Activated naive CD4-positive, alpha-beta T cell treated with anti-CD3 and anti-CD28 coated beads, Interleukin-2, amount 50 U/mL, for 24 hours (primary cell): ENCODE measurements at regions not wholly inside any gene's neighbourhood (a gene's known extent, or its start where the extent isn't known, plus 50 kb on each side); places are given as distances from the start of the nearest gene placed in this dataset.

Experiments used
- H3K27ac Mint-ChIP-seq: one replicate; pipeline ENCODE4 v1.8.0; 2021; ENCODE audit warnings: mild to moderate bottlenecking, mixed read lengths
- H3K27me3 Mint-ChIP-seq: one replicate; pipeline ENCODE4 v1.8.0; 2021; ENCODE audit warnings: mixed read lengths
- H3K36me3 Mint-ChIP-seq: one replicate; pipeline ENCODE4 v1.8.0; 2021; ENCODE audit warnings: mixed read lengths
- H3K4me1 Mint-ChIP-seq: one replicate; pipeline ENCODE4 v1.8.0; 2021; ENCODE audit warnings: mixed read lengths
- H3K4me3 Mint-ChIP-seq: one replicate; pipeline ENCODE4 v1.8.0; 2021; ENCODE audit warnings: mild to moderate bottlenecking, mixed read lengths
- H3K9me3 Mint-ChIP-seq: one replicate; pipeline ENCODE4 v1.8.0; 2021; ENCODE audit warnings: mixed read lengths

- no peaks in the 10 kb centered on the region for H3K9me3 Mint-ChIP-seq
- H3K27ac Mint-ChIP-seq = no peak overlapping the region
- no peak overlapping the region for H3K4me3 Mint-ChIP-seq
- no peaks in the 10 kb centered on the region for H3K4me1 Mint-ChIP-seq
- H3K36me3 Mint-ChIP-seq = no peaks in the 10 kb centered on the region
- H3K27me3 Mint-ChIP-seq = peaks cover 1% of the 10 kb centered on the region
Observed at GRCh38 chr16:73323880-73324279, 276.0 kb upstream of the ZFHX3 start.

DNA sequence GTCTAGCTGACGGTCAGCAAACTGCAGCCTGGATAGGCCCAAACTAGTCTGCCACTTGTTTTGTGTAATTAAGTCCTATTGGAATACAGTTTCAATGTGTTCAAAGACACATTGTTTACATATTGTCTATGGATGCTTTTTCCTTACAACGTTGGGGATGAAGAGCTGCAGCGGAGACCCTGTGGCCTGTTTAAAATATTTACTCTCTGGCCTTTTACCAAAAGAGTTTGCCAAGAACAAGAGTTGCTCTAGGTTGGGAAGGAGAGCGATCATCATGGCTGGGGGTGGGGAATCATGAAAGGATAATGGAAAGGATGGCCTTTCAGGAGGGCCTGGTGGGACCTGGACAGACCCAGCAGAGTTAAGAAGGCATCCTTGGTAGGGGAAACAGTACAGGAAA lies 274.9 kb upstream of the ZFHX3 start:
- Mint-ChIP-seq H3K9me3 (no peaks in the 10 kb centered on the region), H3K36me3 (no peaks in the 10 kb centered on the region), H3K4me1 (no peaks in the 10 kb centered on the region), H3K27ac (no peak overlapping the region), H3K27me3 (peaks cover 1% of the 10 kb centered on the region), H3K4me3 (no peak overlapping the region)

GRCh38 chr16:73321853-73322252 lies 273.9 kb upstream of the ZFHX3 start:
- H3K4me1 Mint-ChIP-seq = no peaks in the 10 kb centered on the region
- H3K9me3 Mint-ChIP-seq = no peaks in the 10 kb centered on the region
- no peaks in the 10 kb centered on the region for H3K36me3 Mint-ChIP-seq
- no peak overlapping the region for H3K4me3 Mint-ChIP-seq
- H3K27ac Mint-ChIP-seq = no peak overlapping the region
- peaks cover 1% of the 10 kb centered on the region for H3K27me3 Mint-ChIP-seq

- Mint-ChIP-seq H3K27me3 (peaks cover 1% of the 10 kb centered on the region), H3K27ac (no peak overlapping the region), H3K9me3 (no peaks in the 10 kb centered on the region), H3K36me3 (no peaks in the 10 kb centered on the region), H3K4me3 (no peak overlapping the region), H3K4me1 (no peaks in the 10 kb centered on the region)
Observed at GRCh38 chr16:73319737-73320136, 271.8 kb upstream of the ZFHX3 start.

DNA sequence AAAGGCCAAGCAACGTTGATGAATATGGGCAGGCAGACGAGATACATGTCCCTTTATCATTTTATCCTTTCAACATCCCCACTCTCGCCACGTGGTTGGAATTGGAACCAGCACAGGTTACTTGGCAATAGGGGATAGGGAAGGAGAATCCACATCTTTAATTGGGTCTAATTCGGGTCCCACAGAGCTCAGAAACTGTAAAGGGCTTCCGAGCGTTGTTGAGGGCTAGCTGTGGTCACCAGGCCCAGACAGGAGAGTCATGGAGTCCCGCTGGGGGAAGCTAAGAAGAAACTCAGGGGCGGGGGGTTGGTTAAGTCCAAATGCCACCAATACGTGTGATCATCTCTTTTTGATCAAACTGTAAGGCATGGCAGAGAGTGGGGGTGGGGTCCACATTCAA lies 271.3 kb upstream of the ZFHX3 start:
- H3K4me1 Mint-ChIP-seq = no peaks in the 10 kb centered on the region
- H3K4me3 Mint-ChIP-seq = no peak overlapping the region
- no peak overlapping the region for H3K27ac Mint-ChIP-seq

GRCh38 chr16:73317321-73317857 lies 269.5 kb upstream of the ZFHX3 start:
- Mint-ChIP-seq H3K36me3 (no peaks in the 10 kb centered on the region), H3K27ac (no peak overlapping the region), H3K4me3 (no peak overlapping the region), H3K9me3 (no peaks in the 10 kb centered on the region), H3K4me1 (no peaks in the 10 kb centered on the region), H3K27me3 (peaks cover 1% of the 10 kb centered on the region)

More for the DNA sequence above, 271.3 kb upstream of the ZFHX3 start:
- Mint-ChIP-seq H3K27me3 (peaks cover 1% of the 10 kb centered on the region), H3K9me3 (no peaks in the 10 kb centered on the region), H3K36me3 (no peaks in the 10 kb centered on the region)

DNA sequence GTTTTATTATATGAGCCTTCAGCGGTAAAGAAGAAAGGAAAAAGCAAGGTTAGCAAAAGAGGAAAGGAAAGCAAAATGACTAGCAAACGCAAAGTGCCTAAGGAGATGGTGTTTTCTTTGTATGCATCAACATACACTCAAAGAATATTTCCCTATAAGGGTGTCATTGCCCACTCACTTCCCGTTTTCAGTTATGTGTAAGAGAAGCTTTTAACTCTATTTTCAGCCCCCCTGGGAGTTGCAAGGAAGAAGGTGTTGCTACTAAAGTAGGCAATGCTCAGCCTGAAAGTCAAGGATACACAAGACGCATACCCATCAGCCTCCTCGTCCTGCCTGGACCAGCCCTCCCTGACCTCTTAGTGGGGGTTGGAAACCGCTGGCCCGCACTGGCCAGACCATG lies 267.7 kb upstream of the ZFHX3 start:
- no peak overlapping the region for H3K4me3 Mint-ChIP-seq
- H3K4me1 Mint-ChIP-seq = no peaks in the 10 kb centered on the region
- no peaks in the 10 kb centered on the region for H3K9me3 Mint-ChIP-seq
- H3K27me3 Mint-ChIP-seq = no peaks in the 10 kb centered on the region
- no peak overlapping the region for H3K27ac Mint-ChIP-seq
- H3K36me3 Mint-ChIP-seq = no peaks in the 10 kb centered on the region

- no peaks in the 10 kb centered on the region for H3K4me1 Mint-ChIP-seq
- no peak overlapping the region for H3K27ac Mint-ChIP-seq
- H3K9me3 Mint-ChIP-seq = no peaks in the 10 kb centered on the region
- H3K4me3 Mint-ChIP-seq = no peak overlapping the region
- no peaks in the 10 kb centered on the region for H3K36me3 Mint-ChIP-seq
- H3K27me3 Mint-ChIP-seq = no peaks in the 10 kb centered on the region
Observed at GRCh38 chr16:73313950-73314349, 266.0 kb upstream of the ZFHX3 start.

- Mint-ChIP-seq H3K36me3 (no peaks in the 10 kb centered on the region), H3K27me3 (no peaks in the 10 kb centered on the region), H3K4me1 (no peaks in the 10 kb centered on the region), H3K9me3 (no peaks in the 10 kb centered on the region), H3K27ac (no peak overlapping the region), H3K4me3 (no peak overlapping the region)
Observed at GRCh38 chr16:73311857-73312723, 264.2 kb upstream of the ZFHX3 start.

DNA sequence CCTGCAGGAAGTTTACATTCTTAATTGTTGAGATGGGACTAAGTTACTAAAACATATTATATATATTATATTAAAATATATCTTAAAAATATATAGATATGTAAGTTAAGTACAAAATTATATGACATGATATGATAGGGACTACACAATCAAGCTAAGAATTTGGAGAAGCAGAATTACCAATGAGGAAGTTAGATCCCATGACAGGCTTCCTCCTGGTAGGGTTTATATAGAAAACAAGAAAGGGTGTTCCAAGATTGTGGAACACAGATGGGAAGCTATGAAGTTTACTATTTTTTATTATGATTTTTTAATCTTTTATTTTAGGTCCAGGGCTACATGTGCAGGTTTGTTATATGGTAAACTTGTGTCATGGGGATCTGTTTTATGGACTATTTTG lies 260.8 kb upstream of the ZFHX3 start:
- no peak overlapping the region for H3K27ac Mint-ChIP-seq

DNA sequence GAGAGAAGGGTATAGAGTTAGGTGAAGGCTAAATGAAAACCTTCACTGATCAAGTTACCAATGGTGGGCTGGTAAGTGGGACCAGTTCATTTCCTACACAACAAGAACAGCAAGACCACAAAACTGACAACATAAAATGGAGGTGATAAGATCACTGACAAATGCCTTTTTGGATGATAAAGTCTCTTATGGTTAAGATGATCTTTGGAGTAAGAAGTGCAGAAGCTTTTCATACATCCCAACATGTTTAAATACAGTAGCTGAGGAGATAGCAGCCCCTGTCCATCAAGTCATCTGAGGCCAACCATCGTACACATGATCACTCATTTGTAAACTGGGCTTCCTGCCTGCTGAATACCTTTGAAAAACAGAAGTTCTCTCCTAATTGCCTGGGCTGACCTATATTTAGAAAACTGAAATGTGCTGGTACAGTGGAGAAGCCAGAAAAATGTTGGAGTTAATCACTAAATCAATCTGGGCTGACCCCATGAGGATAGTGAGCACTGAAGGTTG lies 259.0 kb upstream of the ZFHX3 start:
- Mint-ChIP-seq H3K27me3 (no peaks in the 10 kb centered on the region), H3K4me3 (no peak overlapping the region), H3K27ac (no peak overlapping the region), H3K4me1 (no peaks in the 10 kb centered on the region), H3K36me3 (no peaks in the 10 kb centered on the region), H3K9me3 (no peaks in the 10 kb centered on the region)

More for the DNA sequence above, 260.8 kb upstream of the ZFHX3 start:
- Mint-ChIP-seq H3K36me3 (no peaks in the 10 kb centered on the region), H3K27me3 (no peaks in the 10 kb centered on the region), H3K9me3 (no peaks in the 10 kb centered on the region), H3K4me3 (no peak overlapping the region), H3K4me1 (no peaks in the 10 kb centered on the region)

- no peaks in the 10 kb centered on the region for H3K36me3 Mint-ChIP-seq
- no peak overlapping the region for H3K4me3 Mint-ChIP-seq
- H3K4me1 Mint-ChIP-seq = no peaks in the 10 kb centered on the region
- no peaks in the 10 kb centered on the region for H3K27me3 Mint-ChIP-seq
- no peaks in the 10 kb centered on the region for H3K9me3 Mint-ChIP-seq
- no peak overlapping the region for H3K27ac Mint-ChIP-seq
Observed at GRCh38 chr16:73304008-73304774, 256.3 kb upstream of the ZFHX3 start.

DNA sequence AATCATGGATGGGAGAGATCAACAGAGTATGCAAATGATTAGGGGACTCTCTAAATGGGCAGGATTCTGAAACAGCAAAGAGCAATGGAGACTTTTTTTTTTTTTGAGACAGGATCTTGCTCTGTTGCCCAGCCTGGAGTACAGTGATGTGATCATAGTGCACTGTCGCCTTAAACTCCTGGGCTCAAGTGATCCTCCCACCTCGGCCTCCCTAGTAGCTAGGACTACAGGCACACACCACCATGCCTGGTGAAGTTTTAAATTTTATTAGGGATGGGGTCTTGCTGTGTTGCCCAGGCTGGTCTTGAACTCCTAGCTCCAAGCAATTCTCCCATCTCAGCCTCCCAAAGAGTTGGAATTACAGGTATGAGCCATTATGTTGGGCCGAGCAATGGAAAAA lies 255.0 kb upstream of the ZFHX3 start:
- Mint-ChIP-seq H3K4me1 (no peaks in the 10 kb centered on the region), H3K27me3 (no peaks in the 10 kb centered on the region), H3K27ac (no peak overlapping the region), H3K4me3 (no peak overlapping the region), H3K36me3 (no peaks in the 10 kb centered on the region), H3K9me3 (no peaks in the 10 kb centered on the region)

GRCh38 chr16:73301984-73302383 lies 254.1 kb upstream of the ZFHX3 start:
- H3K4me3 Mint-ChIP-seq = no peak overlapping the region
- no peaks in the 10 kb centered on the region for H3K36me3 Mint-ChIP-seq
- no peaks in the 10 kb centered on the region for H3K4me1 Mint-ChIP-seq
- H3K27ac Mint-ChIP-seq = no peak overlapping the region
- no peaks in the 10 kb centered on the region for H3K9me3 Mint-ChIP-seq
- no peaks in the 10 kb centered on the region for H3K27me3 Mint-ChIP-seq

- no peaks in the 10 kb centered on the region for H3K9me3 Mint-ChIP-seq
- H3K4me3 Mint-ChIP-seq = no peak overlapping the region
- no peak overlapping the region for H3K27ac Mint-ChIP-seq
- no peaks in the 10 kb centered on the region for H3K36me3 Mint-ChIP-seq
- H3K4me1 Mint-ChIP-seq = no peaks in the 10 kb centered on the region
- no peaks in the 10 kb centered on the region for H3K27me3 Mint-ChIP-seq
Observed at GRCh38 chr16:73299346-73299745, 251.4 kb upstream of the ZFHX3 start.

- no peak overlapping the region for H3K4me3 Mint-ChIP-seq
- no peaks in the 10 kb centered on the region for H3K27me3 Mint-ChIP-seq
- no peaks in the 10 kb centered on the region for H3K9me3 Mint-ChIP-seq
- no peaks in the 10 kb centered on the region for H3K4me1 Mint-ChIP-seq
- H3K27ac Mint-ChIP-seq = no peak overlapping the region
- no peaks in the 10 kb centered on the region for H3K36me3 Mint-ChIP-seq
Observed at GRCh38 chr16:73298562-73298961, 250.6 kb upstream of the ZFHX3 start.
